Hepatocyte (in vitro differentiated cells): ENCODE measurements at regions not wholly inside any gene's neighbourhood (a gene's known extent, or its start where the extent isn't known, plus 50 kb on each side); places are given as distances from the start of the nearest gene placed in this dataset.

Experiments
- CTCF ChIP-seq: fragments of 200-600 bp; sonication (generic); IDR thresholded peaks from 2 replicates; pipeline ENCODE4 v1.5.1; 2016; ENCODE audit warnings: antibody characterized with exemption, mild to moderate bottlenecking; ENCODE audit not compliant: poor library complexity
- EZH2 ChIP-seq: fragments of 200-600 bp; sonication (generic); IDR thresholded peaks from 2 replicates; pipeline ENCODE4 v1.6.1; 2016; ENCODE audit warnings: antibody characterized with exemption, mild to moderate bottlenecking, borderline replicate concordance

GRCh38 chr5:79901631-79902030 lies 89.4 kb downstream of the MTX3 start:
- no peak for TF ChIP-seq CTCF
- TF ChIP-seq EZH2 = no peak
